ENCODE measurements at regions not wholly inside any gene's neighbourhood (a gene's known extent, or its start where the extent isn't known, plus 50 kb on each side); places are given as distances from the start of the nearest gene placed in this dataset.

GRCh38 chr6:126264265-126264664, 75.7 kb upstream of the CENPW start:
- Histone ChIP-seq H2AFZ (ENCODE audit: low read length) (no peak overlapping the region), H3K79me2 (ENCODE audit: insufficient read depth, low read length) (no peaks in the 10 kb centered on the region), H3K4me1 (ENCODE audit: insufficient read depth, low read length, severe bottlenecking) (no peaks in the 10 kb centered on the region), H3K9ac (ENCODE audit: low read length) (no peak overlapping the region), H3K27me3 (ENCODE audit: insufficient read depth, low read length) (no peaks in the 10 kb centered on the region), H3K9me2 (ENCODE audit: low read depth, low read length) (no peaks in the 10 kb centered on the region), H3K27ac (ENCODE audit: low read depth, low read length, poor library complexity, severe bottlenecking) (no peak overlapping the region), H3F3A (ENCODE audit: insufficient read depth, low read length) (no peaks in the 10 kb centered on the region), H3K4me2 (ENCODE audit: low read length) (no peak overlapping the region), H3K4me3 (ENCODE audit: low read depth, low read length, poor library complexity, severe bottlenecking) (no peak overlapping the region), H4K20me1 (ENCODE audit: insufficient read depth, low read length) (no peaks in the 10 kb centered on the region), H3K36me3 (ENCODE audit: insufficient read depth, low read length) (no peaks in the 10 kb centered on the region), H3K9me3 (ENCODE audit: low read length) (peaks cover 7% of the 10 kb centered on the region; the same call in 1 of the 2 replicates)
- TF ChIP-seq EZH2 (IDR thresholded peaks at IDR 0.05; ENCODE audit: borderline replicate concordance, low read length): no peak
- TF ChIP-seq CTCF (IDR thresholded peaks at IDR 0.05; ENCODE audit: low read length): no peak

- Histone ChIP-seq H3K36me3 (ENCODE audit: insufficient read depth, low read length) (no peaks in the 10 kb centered on the region), H3K9me3 (ENCODE audit: low read length) (no peaks in the 10 kb centered on the region), H3K4me2 (ENCODE audit: low read length) (no peak overlapping the region), H4K20me1 (ENCODE audit: insufficient read depth, low read length) (no peaks in the 10 kb centered on the region), H3K27ac (ENCODE audit: low read depth, low read length, poor library complexity, severe bottlenecking) (no peak overlapping the region), H3K4me3 (ENCODE audit: low read depth, low read length, poor library complexity, severe bottlenecking) (no peak overlapping the region), H3K9me2 (ENCODE audit: low read depth, low read length) (no peaks in the 10 kb centered on the region), H3K27me3 (ENCODE audit: insufficient read depth, low read length) (no peaks in the 10 kb centered on the region), H3F3A (ENCODE audit: insufficient read depth, low read length) (no peaks in the 10 kb centered on the region), H3K79me2 (ENCODE audit: insufficient read depth, low read length) (no peaks in the 10 kb centered on the region), H3K9ac (ENCODE audit: low read length) (no peak overlapping the region), H2AFZ (ENCODE audit: low read length) (no peak overlapping the region), H3K4me1 (ENCODE audit: insufficient read depth, low read length, severe bottlenecking) (no peaks in the 10 kb centered on the region)
- TF ChIP-seq CTCF (IDR thresholded peaks at IDR 0.05; ENCODE audit: low read length) (no peak), EZH2 (IDR thresholded peaks at IDR 0.05; ENCODE audit: borderline replicate concordance, low read length) (no peak)
Observed at GRCh38 chr6:126266664-126267063, 73.3 kb upstream of the CENPW start.

- Histone ChIP-seq H3K4me3 (ENCODE audit: low read depth, low read length, poor library complexity, severe bottlenecking) (no peak overlapping the region), H3K79me2 (ENCODE audit: insufficient read depth, low read length) (no peaks in the 10 kb centered on the region), H3K36me3 (ENCODE audit: insufficient read depth, low read length) (no peaks in the 10 kb centered on the region), H3K9me3 (ENCODE audit: low read length) (no peaks in the 10 kb centered on the region), H3K27ac (ENCODE audit: low read depth, low read length, poor library complexity, severe bottlenecking) (no peak overlapping the region), H4K20me1 (ENCODE audit: insufficient read depth, low read length) (no peaks in the 10 kb centered on the region), H3F3A (ENCODE audit: insufficient read depth, low read length) (no peaks in the 10 kb centered on the region), H3K9ac (ENCODE audit: low read length) (no peak overlapping the region), H3K9me2 (ENCODE audit: low read depth, low read length) (no peaks in the 10 kb centered on the region), H3K4me2 (ENCODE audit: low read length) (no peak overlapping the region), H2AFZ (ENCODE audit: low read length) (no peak overlapping the region), H3K4me1 (ENCODE audit: insufficient read depth, low read length, severe bottlenecking) (no peaks in the 10 kb centered on the region), H3K27me3 (ENCODE audit: insufficient read depth, low read length) (no peaks in the 10 kb centered on the region)
- TF ChIP-seq CTCF (IDR thresholded peaks at IDR 0.05; ENCODE audit: low read length) (no peak), EZH2 (IDR thresholded peaks at IDR 0.05; ENCODE audit: borderline replicate concordance, low read length) (no peak)
Observed at GRCh38 chr6:126267626-126268025, 72.3 kb upstream of the CENPW start.

Data from OCI-LY1 (cell line).